ENCODE measurements at regions not wholly inside any gene's neighbourhood (a gene's known extent, or its start where the extent isn't known, plus 50 kb on each side); places are given as distances from the start of the nearest gene placed in this dataset.

GRCh38 chr10:121216721-121217181, 365.6 kb downstream of the WDR11 start:
- TF ChIP-seq CTCF (IDR thresholded peaks at IDR 0.05) (no peak), POLR2AphosphoS5 (IDR thresholded peaks at IDR 0.05) (no peak), POLR2A (IDR thresholded peaks at IDR 0.05) (no peak)

Data from gastroesophageal sphincter (tissue), 3 donors.